SK-N-MC (cell line): ENCODE measurements at regions not wholly inside any gene's neighbourhood (a gene's known extent, or its start where the extent isn't known, plus 50 kb on each side); places are given as distances from the start of the nearest gene placed in this dataset.

Source experiments
- EZH2 ChIP-seq: fragments of 200-600 bp; sonication (generic); IDR thresholded peaks from one replicate; pipeline ENCODE4 v1.6.1; 2017; ENCODE audit warnings: antibody characterized with exemption
- POLR2AphosphoS5 ChIP-seq: IDR thresholded peaks from 2 replicates; pipeline ENCODE4 v1.6.1; 2012; ENCODE audit warnings: mild to moderate bottlenecking, low read depth, low read length, borderline replicate concordance

DNA sequence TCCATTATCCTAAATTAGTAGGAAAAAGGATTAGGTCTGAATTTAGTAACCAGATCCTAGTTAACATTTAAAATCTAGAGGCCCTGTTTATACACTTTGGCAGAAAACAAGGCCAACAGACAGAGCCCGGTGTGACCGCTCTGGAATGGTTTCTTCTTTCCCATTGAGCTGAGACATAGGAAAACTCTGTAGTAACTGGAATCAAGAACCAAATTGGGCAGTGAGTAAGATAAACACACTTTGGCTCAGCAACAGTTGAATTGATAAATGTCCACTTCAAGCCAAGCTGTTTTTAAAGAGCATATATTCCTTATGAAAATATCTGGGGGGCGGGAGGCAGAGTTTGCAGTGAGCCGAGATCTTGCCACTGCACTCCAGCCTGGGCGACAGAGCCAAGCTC is 343.7 kb upstream of the SEMA3A start:
- TF ChIP-seq EZH2 (no peak), POLR2AphosphoS5 (no peak)
